Vagina (tissue), 2 donors: ENCODE measurements at regions not wholly inside any gene's neighbourhood (a gene's known extent, or its start where the extent isn't known, plus 50 kb on each side); places are given as distances from the start of the nearest gene placed in this dataset.

ENCODE experiments used
- DNase-seq, 2 donors: peaks; one replicate each; pipeline ENCODE4 v3.0.0-alpha.2; 2017; ENCODE audit errors: extremely low spot score in 2 of 2
- H3K27ac ChIP-seq: fragments of 200-600 bp; sonication (generic); one replicate; pipeline ENCODE4 v1.5.1; 2019
- H3K27me3 ChIP-seq: fragments of 200-600 bp; sonication (generic); one replicate; pipeline ENCODE4 v1.5.1; 2019
- H3K36me3 ChIP-seq, 2 donors: fragments of 200-600 bp; sonication (generic); one replicate each; pipeline ENCODE4 v1.5.1; 2017 to 2019
- H3K4me1 ChIP-seq: fragments of 200-600 bp; sonication (generic); one replicate; pipeline ENCODE4 v1.5.1; 2019
- H3K4me3 ChIP-seq, 2 donors: fragments of 200-600 bp; sonication (generic); 1 replicate in 1 of 2; 2 replicates in 1 of 2; pipeline ENCODE4 v1.5.1; 2016 to 2019
- H3K9me3 ChIP-seq: fragments of 200-600 bp; sonication (generic); one replicate; pipeline ENCODE4 v1.5.1; 2019
- POLR2A ChIP-seq, 2 donors: fragments of 450-650 bp; IDR thresholded peaks; one replicate each; pipeline ENCODE4 v1.6.1; 2017; ENCODE audit warnings: antibody characterized with exemption in 2 of 2, mild to moderate bottlenecking in 2 of 2, moderate library complexity in 2 of 2
- POLR2AphosphoS5 ChIP-seq, 2 donors: sonication (generic); formaldehyde crosslinking; IDR thresholded peaks; one replicate each; pipeline ENCODE4 v1.9.0; 2017; ENCODE audit warnings: antibody characterized with exemption in 2 of 2, mild to moderate bottlenecking in 2 of 2, low read depth in 1 of 2; ENCODE audit not compliant: insufficient read depth in 1 of 2
- intact Hi-C: fragments of 100-400 bp; cut with DNase I; formaldehyde crosslinking; loops from one replicate; pipeline ENCODE4 v1.15.1; 2023
- TF ChIP-seq, protein P1 (sequence below), 3 experiments: fragments of 450-650 bp in 2 of 3; fragments of 200-600 bp in 1 of 3; sonication (generic) in 1 of 3; IDR thresholded peaks; one replicate each; pipeline ENCODE4 v1.5.1; 2017 to 2019; ENCODE audit warnings: antibody characterized with exemption in 3 of 3, mild to moderate bottlenecking in 2 of 3, moderate library complexity in 2 of 3

DNA sequence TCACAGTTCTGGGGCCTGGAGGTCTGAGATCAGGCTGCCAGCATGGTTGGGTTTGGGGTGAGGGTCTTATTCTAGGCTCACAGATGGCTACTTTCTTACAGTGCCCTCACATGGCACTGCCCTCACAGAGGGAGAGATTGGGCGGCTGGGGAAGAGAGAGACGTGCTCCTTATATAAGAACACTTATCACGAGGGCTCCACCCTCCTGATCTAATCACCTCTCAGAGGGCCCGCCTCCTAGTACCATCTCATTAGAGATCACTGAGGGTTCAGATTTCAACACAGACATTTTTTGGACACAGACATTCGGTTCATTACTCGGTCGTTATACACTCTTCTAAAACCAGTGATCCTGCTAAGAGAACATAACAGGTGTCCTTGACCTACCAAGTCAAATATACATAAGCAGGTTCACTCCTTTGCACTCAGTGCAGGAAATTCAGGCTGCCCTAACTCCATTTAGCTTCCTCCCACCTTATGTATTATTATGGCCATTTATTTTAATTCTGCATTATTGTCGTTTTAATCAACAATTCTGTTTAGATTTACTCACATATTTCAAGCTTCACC is 121.7 kb downstream of the ICE1 start:
- intact Hi-C loops: no loop called here
- Histone ChIP-seq H3K4me1 (no peaks in the 10 kb centered on the region), H3K4me3 (no peak overlapping the region), H3K27ac (no peak overlapping the region), H3K9me3 (no peaks in the 10 kb centered on the region), H3K36me3 (no peaks in the 10 kb centered on the region), H3K27me3 (no peaks in the 10 kb centered on the region)
- TF ChIP-seq POLR2AphosphoS5 (IDR thresholded peaks at IDR 0.05; ENCODE audit: insufficient read depth in 1 of 2, low read depth in 1 of 2) (no peak), POLR2A (IDR thresholded peaks at IDR 0.05) (no peak)
- TF ChIP-seq, protein P1, sequence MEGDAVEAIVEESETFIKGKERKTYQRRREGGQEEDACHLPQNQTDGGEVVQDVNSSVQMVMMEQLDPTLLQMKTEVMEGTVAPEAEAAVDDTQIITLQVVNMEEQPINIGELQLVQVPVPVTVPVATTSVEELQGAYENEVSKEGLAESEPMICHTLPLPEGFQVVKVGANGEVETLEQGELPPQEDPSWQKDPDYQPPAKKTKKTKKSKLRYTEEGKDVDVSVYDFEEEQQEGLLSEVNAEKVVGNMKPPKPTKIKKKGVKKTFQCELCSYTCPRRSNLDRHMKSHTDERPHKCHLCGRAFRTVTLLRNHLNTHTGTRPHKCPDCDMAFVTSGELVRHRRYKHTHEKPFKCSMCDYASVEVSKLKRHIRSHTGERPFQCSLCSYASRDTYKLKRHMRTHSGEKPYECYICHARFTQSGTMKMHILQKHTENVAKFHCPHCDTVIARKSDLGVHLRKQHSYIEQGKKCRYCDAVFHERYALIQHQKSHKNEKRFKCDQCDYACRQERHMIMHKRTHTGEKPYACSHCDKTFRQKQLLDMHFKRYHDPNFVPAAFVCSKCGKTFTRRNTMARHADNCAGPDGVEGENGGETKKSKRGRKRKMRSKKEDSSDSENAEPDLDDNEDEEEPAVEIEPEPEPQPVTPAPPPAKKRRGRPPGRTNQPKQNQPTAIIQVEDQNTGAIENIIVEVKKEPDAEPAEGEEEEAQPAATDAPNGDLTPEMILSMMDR (IDR thresholded peaks at IDR 0.05): no peak
- no peak for DNase-seq

DNA sequence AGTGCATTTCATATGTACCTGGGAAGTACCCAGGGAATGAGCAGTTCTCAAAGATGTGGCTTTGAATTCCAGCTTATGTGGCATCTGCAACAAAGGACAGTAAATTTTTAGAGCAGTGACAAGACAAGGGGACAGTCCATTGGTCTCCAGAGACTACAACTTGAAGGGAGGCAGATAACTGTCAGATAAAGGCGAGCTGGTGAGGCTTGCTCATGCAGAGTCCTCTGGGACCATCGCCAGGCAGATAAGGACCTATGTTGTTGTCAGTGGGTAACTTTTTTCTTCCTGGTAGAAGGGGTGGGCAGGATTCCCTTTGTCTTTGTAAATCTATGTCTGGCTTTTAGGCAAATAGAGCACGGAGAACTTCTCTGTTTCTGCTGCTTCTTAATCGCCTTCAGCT is 120.2 kb downstream of the ICE1 start:
- Histone ChIP-seq H3K36me3 (no peaks in the 10 kb centered on the region), H3K27me3 (no peaks in the 10 kb centered on the region), H3K4me3 (no peak overlapping the region), H3K4me1 (no peaks in the 10 kb centered on the region), H3K9me3 (no peaks in the 10 kb centered on the region), H3K27ac (no peak overlapping the region)
- intact Hi-C loops: no loop called here
- no peak for DNase-seq
- TF ChIP-seq POLR2AphosphoS5 (IDR thresholded peaks at IDR 0.05; ENCODE audit: insufficient read depth in 1 of 2, low read depth in 1 of 2) (no peak), POLR2A (IDR thresholded peaks at IDR 0.05) (no peak)
- TF ChIP-seq, protein P1 (IDR thresholded peaks at IDR 0.05): no peak

DNA sequence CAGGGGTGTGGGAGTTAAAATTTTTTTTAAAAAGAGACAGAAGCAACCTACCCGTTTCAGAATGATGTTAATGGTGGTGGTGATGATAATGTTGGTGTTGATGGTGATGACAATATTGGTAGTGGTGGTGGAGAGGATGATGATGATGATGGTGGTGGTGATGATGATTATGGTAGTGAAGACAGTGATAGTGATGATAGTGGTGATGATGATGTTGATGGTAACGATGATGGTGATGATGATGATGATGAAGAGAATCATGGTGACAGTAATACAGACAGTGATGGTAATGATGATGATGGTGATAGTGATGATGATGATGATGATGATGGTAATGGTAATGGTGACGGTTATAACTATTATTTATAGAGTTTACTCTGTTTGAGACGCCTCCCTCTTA is 117.6 kb downstream of the ICE1 start:
- Histone ChIP-seq H3K4me1 (no peaks in the 10 kb centered on the region), H3K9me3 (no peaks in the 10 kb centered on the region), H3K27ac (no peak overlapping the region), H3K27me3 (no peaks in the 10 kb centered on the region), H3K4me3 (no peak overlapping the region), H3K36me3 (no peaks in the 10 kb centered on the region)
- no peak for DNase-seq
- intact Hi-C loops: no loop called here
- TF ChIP-seq POLR2A (IDR thresholded peaks at IDR 0.05) (no peak), POLR2AphosphoS5 (IDR thresholded peaks at IDR 0.05; ENCODE audit: insufficient read depth in 1 of 2, low read depth in 1 of 2) (no peak)
- TF ChIP-seq, protein P1 (IDR thresholded peaks at IDR 0.05): no peak
